OCI-LY1 (cell line): ENCODE measurements at regions not wholly inside any gene's neighbourhood (a gene's known extent, or its start where the extent isn't known, plus 50 kb on each side); places are given as distances from the start of the nearest gene placed in this dataset.

Experiments
- CTCF ChIP-seq: fragments of 200-600 bp; sonication (generic), shearing (Covaris generic); IDR thresholded peaks from 2 replicates; pipeline ENCODE4 v1.5.1; 2017; ENCODE audit warnings: mild to moderate bottlenecking, antibody characterized with exemption, low read length, moderate library complexity, mixed read lengths
- EZH2 ChIP-seq: fragments of 200-600 bp; sonication (generic), shearing (Covaris generic); IDR thresholded peaks from 2 replicates; pipeline ENCODE4 v1.8.0; 2017; ENCODE audit warnings: borderline replicate concordance, mixed run types, mild to moderate bottlenecking, antibody characterized with exemption, low read length, moderate library complexity, mixed read lengths

GRCh38 chr13:64648293-64648692 lies 2581.8 kb downstream of the PCDH9 start:
- TF ChIP-seq CTCF (no peak), EZH2 (no peak)
